ENCODE measurements at regions not wholly inside any gene's neighbourhood (a gene's known extent, or its start where the extent isn't known, plus 50 kb on each side); places are given as distances from the start of the nearest gene placed in this dataset.

DNA sequence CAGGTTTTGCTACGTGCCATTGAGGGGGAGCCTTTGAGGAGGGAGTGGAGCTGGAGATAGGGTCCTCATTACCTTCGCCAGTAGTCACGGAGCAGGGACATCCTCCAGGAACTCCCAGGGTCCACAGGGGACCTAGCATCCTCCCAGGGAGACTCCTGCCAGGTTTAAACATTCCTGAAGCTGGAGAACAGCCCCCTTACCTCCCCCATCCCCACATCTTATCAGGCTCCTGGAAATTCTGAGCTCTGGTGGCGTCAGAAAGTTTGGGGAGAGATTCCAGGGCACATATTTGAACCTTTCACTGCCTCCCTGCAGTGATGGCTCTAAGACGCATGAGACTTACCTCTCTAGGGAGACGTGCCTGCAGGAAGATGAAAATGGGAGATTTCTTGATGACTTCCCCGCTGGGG lies 192.3 kb upstream of the GSC start:
- TF ChIP-seq, protein P1, sequence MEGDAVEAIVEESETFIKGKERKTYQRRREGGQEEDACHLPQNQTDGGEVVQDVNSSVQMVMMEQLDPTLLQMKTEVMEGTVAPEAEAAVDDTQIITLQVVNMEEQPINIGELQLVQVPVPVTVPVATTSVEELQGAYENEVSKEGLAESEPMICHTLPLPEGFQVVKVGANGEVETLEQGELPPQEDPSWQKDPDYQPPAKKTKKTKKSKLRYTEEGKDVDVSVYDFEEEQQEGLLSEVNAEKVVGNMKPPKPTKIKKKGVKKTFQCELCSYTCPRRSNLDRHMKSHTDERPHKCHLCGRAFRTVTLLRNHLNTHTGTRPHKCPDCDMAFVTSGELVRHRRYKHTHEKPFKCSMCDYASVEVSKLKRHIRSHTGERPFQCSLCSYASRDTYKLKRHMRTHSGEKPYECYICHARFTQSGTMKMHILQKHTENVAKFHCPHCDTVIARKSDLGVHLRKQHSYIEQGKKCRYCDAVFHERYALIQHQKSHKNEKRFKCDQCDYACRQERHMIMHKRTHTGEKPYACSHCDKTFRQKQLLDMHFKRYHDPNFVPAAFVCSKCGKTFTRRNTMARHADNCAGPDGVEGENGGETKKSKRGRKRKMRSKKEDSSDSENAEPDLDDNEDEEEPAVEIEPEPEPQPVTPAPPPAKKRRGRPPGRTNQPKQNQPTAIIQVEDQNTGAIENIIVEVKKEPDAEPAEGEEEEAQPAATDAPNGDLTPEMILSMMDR (conservative IDR thresholded peaks at IDR 0.05; ENCODE audit: low read depth in 2 of 2): no peak
- no peak for TF ChIP-seq EZH2 (IDR thresholded peaks at IDR 0.05; ENCODE audit: low read depth, unreplicated experiment)
- no peak for TF ChIP-seq POLR2AphosphoS5 (IDR thresholded peaks at IDR 0.05; ENCODE audit: low read depth)
- TF ChIP-seq EZH2phosphoT487 (IDR thresholded peaks at IDR 0.05; ENCODE audit: unreplicated experiment): no peak
- TF ChIP-seq, protein P2, sequence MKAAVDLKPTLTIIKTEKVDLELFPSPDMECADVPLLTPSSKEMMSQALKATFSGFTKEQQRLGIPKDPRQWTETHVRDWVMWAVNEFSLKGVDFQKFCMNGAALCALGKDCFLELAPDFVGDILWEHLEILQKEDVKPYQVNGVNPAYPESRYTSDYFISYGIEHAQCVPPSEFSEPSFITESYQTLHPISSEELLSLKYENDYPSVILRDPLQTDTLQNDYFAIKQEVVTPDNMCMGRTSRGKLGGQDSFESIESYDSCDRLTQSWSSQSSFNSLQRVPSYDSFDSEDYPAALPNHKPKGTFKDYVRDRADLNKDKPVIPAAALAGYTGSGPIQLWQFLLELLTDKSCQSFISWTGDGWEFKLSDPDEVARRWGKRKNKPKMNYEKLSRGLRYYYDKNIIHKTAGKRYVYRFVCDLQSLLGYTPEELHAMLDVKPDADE (IDR thresholded peaks at IDR 0.05): no peak
